DOHH2 (cell line): ENCODE measurements at regions not wholly inside any gene's neighbourhood (a gene's known extent, or its start where the extent isn't known, plus 50 kb on each side); places are given as distances from the start of the nearest gene placed in this dataset.

ENCODE experiments used
- CTCF ChIP-seq: fragments of 200-600 bp; sonication (generic); IDR thresholded peaks from one replicate; pipeline ENCODE4 v1.5.1; 2014; ENCODE audit warnings: antibody characterized with exemption, mild to moderate bottlenecking, low read depth, low read length; ENCODE audit not compliant: poor library complexity, severe bottlenecking
- EZH2phosphoT487 ChIP-seq: fragments of 200-600 bp; sonication (generic); IDR thresholded peaks from 2 replicates; pipeline ENCODE4 v1.6.1; 2017; ENCODE audit warnings: borderline replicate concordance, mild to moderate bottlenecking, antibody characterized with exemption, low read length, moderate library complexity, mixed read lengths

- TF ChIP-seq CTCF (no peak), EZH2phosphoT487 (no peak)
Measured at GRCh38 chr18:73045037-73045436, 177.2 kb upstream of the NETO1 start.
